Peyer's patch (tissue), 4 donors: ENCODE measurements at regions not wholly inside any gene's neighbourhood (a gene's known extent, or its start where the extent isn't known, plus 50 kb on each side); places are given as distances from the start of the nearest gene placed in this dataset.

Source experiments
- DNase-seq, 3 donors: peaks; one replicate each; pipeline ENCODE4 v3.0.0-alpha.2; 2017 to 2019
- H3K27ac ChIP-seq, 4 donors: fragments of 200-600 bp; sonication (generic); one replicate each; pipeline ENCODE4 v1.5.1; 2016 to 2019
- H3K27me3 ChIP-seq, 2 donors: fragments of 200-600 bp; sonication (generic); one replicate each; pipeline ENCODE4 v1.5.1; 2019
- H3K36me3 ChIP-seq, 3 donors: fragments of 200-600 bp; sonication (generic); one replicate each; pipeline ENCODE4 v1.5.1; 2016 to 2019
- H3K4me1 ChIP-seq, 4 donors: fragments of 200-600 bp; sonication (generic); one replicate each; pipeline ENCODE4 v1.5.1; 2016 to 2019
- H3K4me3 ChIP-seq, 4 donors: fragments of 200-600 bp; sonication (generic); 1 replicate in 3 of 4; 2 replicates in 1 of 4; pipeline ENCODE4 v1.5.1; 2016 to 2019; ENCODE audit warnings: mild to moderate bottlenecking in 1 of 4
- H3K9me3 ChIP-seq, 4 donors: fragments of 200-600 bp; sonication (generic); one replicate each; pipeline ENCODE4 v1.5.1; 2016 to 2019; ENCODE audit warnings: mild to moderate bottlenecking in 1 of 4
- CTCF ChIP-seq, 6 experiments: fragments of 450-650 bp in 4 of 6; fragments of 200-600 bp in 2 of 6; sonication (generic) in 1 of 6; IDR thresholded peaks; one replicate each; pipeline ENCODE4 v1.5.1; 2017 to 2019; ENCODE audit warnings: antibody characterized with exemption in 6 of 6, mild to moderate bottlenecking in 3 of 6, moderate library complexity in 1 of 6
- POLR2A ChIP-seq, 2 donors: fragments of 450-650 bp; IDR thresholded peaks; one replicate each; pipeline ENCODE4 v1.5.1; 2017; ENCODE audit warnings: antibody characterized with exemption in 2 of 2, mild to moderate bottlenecking in 2 of 2, moderate library complexity in 2 of 2

GRCh38 chrX:13938829-13939530 is 90.7 kb downstream of the GEMIN8 start:
- Histone ChIP-seq H3K9me3 (no peaks in the 10 kb centered on the region), H3K36me3 (no peaks in the 10 kb centered on the region), H3K27me3 (no peaks in the 10 kb centered on the region), H3K4me1 (no peaks in the 10 kb centered on the region), H3K4me3 (peak overlapping the region in 3 of 4 donors; percentile 47 to 58 (median 50)), H3K27ac (no peak overlapping the region)
- TF ChIP-seq CTCF (IDR thresholded peaks at IDR 0.05) (no peak), POLR2A (IDR thresholded peaks at IDR 0.05) (no peak)
- no peak for DNase-seq

- peak in 2 of 3 donors; percentile 46 to 53 for DNase-seq
- Histone ChIP-seq H3K4me1 (no peaks in the 10 kb centered on the region), H3K27me3 (no peaks in the 10 kb centered on the region), H3K27ac (no peak overlapping the region), H3K4me3 (peak overlapping the region; percentile 20 to 58 (median 48)), H3K9me3 (no peaks in the 10 kb centered on the region), H3K36me3 (no peaks in the 10 kb centered on the region)
- TF ChIP-seq CTCF (IDR thresholded peaks at IDR 0.05) (no peak), POLR2A (IDR thresholded peaks at IDR 0.05) (no peak)
Measured at GRCh38 chrX:13938051-13938828, 91.5 kb downstream of the GEMIN8 start.

- Histone ChIP-seq H3K9me3 (no peaks in the 10 kb centered on the region), H3K4me3 (peak overlapping the region; percentile 20 to 58 (median 48)), H3K36me3 (no peaks in the 10 kb centered on the region), H3K4me1 (no peaks in the 10 kb centered on the region), H3K27ac (no peak overlapping the region), H3K27me3 (no peaks in the 10 kb centered on the region)
- TF ChIP-seq POLR2A (IDR thresholded peaks at IDR 0.05): no peak
- no peak for TF ChIP-seq CTCF (IDR thresholded peaks at IDR 0.05)
- DNase-seq: no peak
Measured at GRCh38 chrX:13937370-13938050, 92.2 kb downstream of the GEMIN8 start.

- Histone ChIP-seq H3K4me1 (no peaks in the 10 kb centered on the region), H3K36me3 (no peaks in the 10 kb centered on the region), H3K27me3 (no peaks in the 10 kb centered on the region), H3K27ac (no peak overlapping the region), H3K4me3 (no peak overlapping the region), H3K9me3 (no peaks in the 10 kb centered on the region)
- no peak for TF ChIP-seq CTCF (IDR thresholded peaks at IDR 0.05)
- no peak for TF ChIP-seq POLR2A (IDR thresholded peaks at IDR 0.05)
- DNase-seq: no peak
Measured at GRCh38 chrX:13936521-13937225, 93.0 kb downstream of the GEMIN8 start.

GRCh38 chrX:13934731-13935130 is 95.0 kb downstream of the GEMIN8 start:
- H3K4me3 ChIP-seq: no peak overlapping the region
- DNase-seq: no peak
- H3K27ac ChIP-seq: no peak overlapping the region
- H3K4me1 ChIP-seq: no peaks in the 10 kb centered on the region
- H3K9me3 ChIP-seq: no peaks in the 10 kb centered on the region
- no peaks in the 10 kb centered on the region for H3K36me3 ChIP-seq
- TF ChIP-seq CTCF (IDR thresholded peaks at IDR 0.05): no peak
- no peak for TF ChIP-seq POLR2A (IDR thresholded peaks at IDR 0.05)
- H3K27me3 ChIP-seq: no peaks in the 10 kb centered on the region
